ENCODE measurements at regions not wholly inside any gene's neighbourhood (a gene's known extent, or its start where the extent isn't known, plus 50 kb on each side); places are given as distances from the start of the nearest gene placed in this dataset.
"Not testable (repeated sequence)": the region's sequence is repeated elsewhere in the genome, so short reads cannot be mapped to it uniquely, and the experiment has no call there.

- no peak for DNase-seq
- no peaks in the 10 kb centered on the region for H3K36me3 ChIP-seq
- H3K27me3 ChIP-seq: no peaks in the 10 kb centered on the region
- H3K27ac ChIP-seq: no peak overlapping the region
- TF ChIP-seq EP300 (IDR thresholded peaks at IDR 0.05) (no peak), POLR2A (IDR thresholded peaks at IDR 0.05) (no peak), POLR2AphosphoS5 (IDR thresholded peaks at IDR 0.05) (no peak)
- TF ChIP-seq, protein P1, sequence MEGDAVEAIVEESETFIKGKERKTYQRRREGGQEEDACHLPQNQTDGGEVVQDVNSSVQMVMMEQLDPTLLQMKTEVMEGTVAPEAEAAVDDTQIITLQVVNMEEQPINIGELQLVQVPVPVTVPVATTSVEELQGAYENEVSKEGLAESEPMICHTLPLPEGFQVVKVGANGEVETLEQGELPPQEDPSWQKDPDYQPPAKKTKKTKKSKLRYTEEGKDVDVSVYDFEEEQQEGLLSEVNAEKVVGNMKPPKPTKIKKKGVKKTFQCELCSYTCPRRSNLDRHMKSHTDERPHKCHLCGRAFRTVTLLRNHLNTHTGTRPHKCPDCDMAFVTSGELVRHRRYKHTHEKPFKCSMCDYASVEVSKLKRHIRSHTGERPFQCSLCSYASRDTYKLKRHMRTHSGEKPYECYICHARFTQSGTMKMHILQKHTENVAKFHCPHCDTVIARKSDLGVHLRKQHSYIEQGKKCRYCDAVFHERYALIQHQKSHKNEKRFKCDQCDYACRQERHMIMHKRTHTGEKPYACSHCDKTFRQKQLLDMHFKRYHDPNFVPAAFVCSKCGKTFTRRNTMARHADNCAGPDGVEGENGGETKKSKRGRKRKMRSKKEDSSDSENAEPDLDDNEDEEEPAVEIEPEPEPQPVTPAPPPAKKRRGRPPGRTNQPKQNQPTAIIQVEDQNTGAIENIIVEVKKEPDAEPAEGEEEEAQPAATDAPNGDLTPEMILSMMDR (IDR thresholded peaks at IDR 0.05): no peak
- 85 to 98% (median 87%) methylated on average over 7 of the region's 7 CpGs for WGBS, 5 donors
- intact Hi-C loops (cut with DNase I; ENCODE audit: low total_unique reads): no loop called here
- H3K4me1 ChIP-seq: peaks cover 0 to 11% (median 0%) of the 10 kb centered on the region in 4 donors
- no peak overlapping the region for H3K4me3 ChIP-seq
- H3K9me3 ChIP-seq: no peaks in the 10 kb centered on the region
These were observed 140.4 kb upstream of the MTPN start for GRCh38 chr7:136117539-136117938.

GRCh38 chr7:136116186-136116585 is 139.0 kb upstream of the MTPN start:
- Histone ChIP-seq H3K9me3 (no peaks in the 10 kb centered on the region), H3K4me3 (no peak overlapping the region), H3K4me1 (peaks cover 0 to 4% (median 0%) of the 10 kb centered on the region in 4 donors), H3K36me3 (no peaks in the 10 kb centered on the region), H3K27me3 (no peaks in the 10 kb centered on the region), H3K27ac (no peak overlapping the region)
- intact Hi-C loops (cut with DNase I; ENCODE audit: low total_unique reads): no loop called here
- TF ChIP-seq EP300 (IDR thresholded peaks at IDR 0.05) (no peak), POLR2A (IDR thresholded peaks at IDR 0.05) (no peak)
- TF ChIP-seq, protein P1 (IDR thresholded peaks at IDR 0.05): no peak
- WGBS, 5 donors: 86 to 89% (median 87%) methylated on average over 11 of the region's 11 CpGs
- no peak for DNase-seq

GRCh38 chr7:136114966-136115762 is 138.0 kb upstream of the MTPN start:
- H3K9me3 ChIP-seq: no peaks in the 10 kb centered on the region

DNA sequence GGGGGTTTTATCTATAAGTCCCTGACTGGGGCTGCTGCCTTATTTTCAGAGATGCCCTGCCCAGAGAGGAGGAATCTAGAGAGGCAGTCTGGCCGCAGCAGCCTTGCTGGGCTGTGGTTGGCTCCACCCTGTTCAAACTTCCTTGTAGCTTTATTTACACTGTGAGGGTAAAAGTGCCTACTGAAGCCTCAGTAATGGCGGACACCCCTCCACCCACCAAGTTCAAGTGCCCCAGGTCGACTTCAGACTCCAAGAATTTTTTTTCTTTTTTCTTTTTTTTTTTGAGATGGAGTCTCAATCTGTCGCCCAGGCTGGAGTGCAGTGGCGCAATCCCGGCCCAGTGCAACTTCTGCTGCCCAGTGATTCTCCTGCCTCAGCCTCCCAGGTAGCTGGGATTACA is 137.3 kb upstream of the MTPN start:
- intact Hi-C loops (cut with DNase I; ENCODE audit: low total_unique reads); H3K9me3 ChIP-seq; DNase-seq; H3K27me3 ChIP-seq; H3K27ac ChIP-seq; H3K4me1 ChIP-seq; H3K4me3 ChIP-seq; H3K36me3 ChIP-seq: not testable (repeated sequence)
- 54 to 75% (median 62%) methylated on average over 5 to 6 of the region's 6 CpGs for WGBS, 5 donors

More at GRCh38 chr7:136114966-136115762, 138.0 kb upstream of the MTPN start:
- Histone ChIP-seq H3K27ac (no peak overlapping the region), H3K27me3 (no peaks in the 10 kb centered on the region), H3K4me3 (no peak overlapping the region), H3K4me1 (peaks cover 0 to 4% (median 0%) of the 10 kb centered on the region in 4 donors), H3K36me3 (no peaks in the 10 kb centered on the region)
- intact Hi-C loops (cut with DNase I; ENCODE audit: low total_unique reads): no loop called here
- 54 to 76% (median 58%) methylated on average over 18 to 21 of the region's 21 CpGs for WGBS, 5 donors
- DNase-seq: peak; percentile 28 to 40
- TF ChIP-seq POLR2AphosphoS5 (IDR thresholded peaks at IDR 0.05): no peak
- TF ChIP-seq, protein P1 (IDR thresholded peaks at IDR 0.05): peak in 5 of 7 experiments; percentile 11 to 72 (median 47)

- H3K36me3 ChIP-seq; H3K4me3 ChIP-seq; H3K27ac ChIP-seq; DNase-seq; H3K9me3 ChIP-seq; H3K4me1 ChIP-seq; H3K27me3 ChIP-seq; intact Hi-C loops (cut with DNase I; ENCODE audit: low total_unique reads): not testable (repeated sequence)
- WGBS, 5 donors: 24 to 68% (median 54%) methylated on average over 1 of the region's 1 CpG
These were observed 131.9 kb upstream of the MTPN start for GRCh38 chr7:136109037-136109436.

Measured in stomach (tissue), 8 donors.